ENCODE measurements at regions not wholly inside any gene's neighbourhood (a gene's known extent, or its start where the extent isn't known, plus 50 kb on each side); places are given as distances from the start of the nearest gene placed in this dataset.

DNA sequence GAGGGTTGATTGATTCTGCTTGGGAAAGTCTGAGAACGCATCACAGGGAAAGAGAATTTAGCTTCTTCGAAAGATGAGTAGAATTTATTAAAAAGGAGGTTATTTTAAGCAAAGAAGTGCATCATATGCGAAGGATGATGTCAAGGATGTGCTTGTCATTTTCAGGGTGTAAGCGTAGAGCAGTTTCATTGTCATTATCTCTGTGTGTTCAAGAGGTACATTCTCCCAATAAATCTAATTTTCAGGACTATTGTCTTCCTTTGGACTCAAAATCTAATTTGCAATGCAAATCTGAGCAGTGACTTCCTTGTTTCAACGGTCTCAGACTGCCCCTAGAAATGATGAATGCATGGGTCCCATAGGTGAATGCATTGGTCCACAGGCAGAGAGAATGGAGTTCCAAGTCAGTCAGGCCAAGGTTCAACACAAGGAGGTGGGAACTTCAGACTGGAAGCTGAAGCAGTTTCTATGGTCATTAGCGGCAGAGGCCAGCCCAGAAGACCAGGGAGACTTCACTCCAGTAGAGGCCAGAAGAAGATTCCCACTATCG lies 99.8 kb downstream of the CDC42EP3 start:
- CTCF ChIA-PET: no interaction called here
- ATAC-seq: no peak

DNA sequence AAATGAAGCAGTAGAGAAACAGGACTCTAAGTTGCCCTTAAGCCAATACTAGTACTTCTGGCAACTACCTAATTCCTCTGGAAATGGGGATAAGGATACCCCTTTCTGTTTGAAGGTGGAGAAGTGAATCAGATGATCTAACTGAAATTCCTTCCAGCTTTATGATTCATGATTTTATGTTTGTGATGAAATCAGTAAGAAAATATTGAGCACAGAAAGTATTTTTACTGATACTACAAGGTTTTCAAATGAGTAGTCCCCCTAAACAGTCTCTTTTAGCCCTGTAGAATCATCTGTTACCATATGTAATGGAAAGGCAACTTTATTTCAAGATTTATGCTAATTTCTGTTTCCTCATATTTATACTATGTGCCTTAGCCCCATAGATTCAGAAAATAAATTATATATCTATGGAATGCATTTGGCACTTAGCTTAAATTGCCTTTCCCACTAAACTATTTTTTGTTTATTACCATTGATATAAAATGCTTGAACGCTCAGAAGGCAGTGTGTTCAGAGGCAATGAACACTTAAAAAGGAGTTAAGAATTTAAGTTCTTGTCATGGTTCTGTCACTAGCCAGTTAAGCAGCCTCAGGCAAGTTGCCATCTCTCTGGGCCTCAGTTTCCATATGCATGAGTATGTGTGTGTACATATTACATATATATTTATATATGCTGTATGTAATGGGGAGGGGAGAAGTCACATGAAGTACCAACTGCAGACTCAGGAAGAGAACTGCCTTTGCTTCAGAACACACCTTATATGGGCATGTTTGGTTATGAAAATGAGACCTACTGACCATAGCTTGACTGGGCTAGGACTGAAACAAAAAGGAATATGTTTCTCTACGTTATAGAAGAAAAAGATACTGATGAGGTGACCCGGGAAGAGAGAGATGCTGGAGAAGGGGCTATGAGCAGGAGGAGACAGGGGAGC lies 97.7 kb downstream of the CDC42EP3 start:
- Mint-ChIP-seq H3K36me3 (no peaks in the 10 kb centered on the region), H3K27ac (no peak overlapping the region), H3K4me3 (no peak overlapping the region), H3K27me3 (ENCODE audit: low read depth) (no peaks in the 10 kb centered on the region), H3K9me3 (peaks cover 10% of the 10 kb centered on the region), H3K4me1 (no peaks in the 10 kb centered on the region)
- no peak for ATAC-seq
- POLR2A ChIA-PET: no interaction called here
- DNase-seq (ENCODE audit: low spot score): no peak
- CTCF ChIA-PET: no interaction called here
- TF ChIP-seq AFF4 (CRISPR knock-in tag; IDR thresholded peaks at IDR 0.05; ENCODE audit: borderline replicate concordance): no peak
- no peak for TF ChIP-seq CREB1 (CRISPR knock-in tag; IDR thresholded peaks at IDR 0.05)
- no peak for TF ChIP-seq ZNF425 (CRISPR knock-in tag; conservative IDR thresholded peaks at IDR 0.05)

More for the DNA sequence above, 99.8 kb downstream of the CDC42EP3 start:
- Mint-ChIP-seq H3K9me3 (peaks cover 9% of the 10 kb centered on the region), H3K4me1 (peaks cover 2% of the 10 kb centered on the region), H3K27ac (no peak overlapping the region), H3K36me3 (no peaks in the 10 kb centered on the region), H3K27me3 (ENCODE audit: low read depth) (no peaks in the 10 kb centered on the region), H3K4me3 (no peak overlapping the region)
- no peak for DNase-seq (ENCODE audit: low spot score)
- TF ChIP-seq E2F4 (CRISPR knock-in tag; IDR thresholded peaks at IDR 0.05; ENCODE audit: borderline replicate concordance, low read depth) (no peak), ESRRA (CRISPR knock-in tag; IDR thresholded peaks at IDR 0.05; ENCODE audit: borderline replicate concordance) (no peak), ZNF416 (CRISPR knock-in tag; IDR thresholded peaks at IDR 0.05) (no peak), TEAD4 (CRISPR knock-in tag; IDR thresholded peaks at IDR 0.05) (no peak), ARID4B (CRISPR knock-in tag; IDR thresholded peaks at IDR 0.05; ENCODE audit: borderline replicate concordance) (no peak), JUN (CRISPR knock-in tag; IDR thresholded peaks at IDR 0.05) (no peak), CBFB (CRISPR knock-in tag; IDR thresholded peaks at IDR 0.05; ENCODE audit: low read depth) (no peak)
- TF ChIP-seq, protein P1, sequence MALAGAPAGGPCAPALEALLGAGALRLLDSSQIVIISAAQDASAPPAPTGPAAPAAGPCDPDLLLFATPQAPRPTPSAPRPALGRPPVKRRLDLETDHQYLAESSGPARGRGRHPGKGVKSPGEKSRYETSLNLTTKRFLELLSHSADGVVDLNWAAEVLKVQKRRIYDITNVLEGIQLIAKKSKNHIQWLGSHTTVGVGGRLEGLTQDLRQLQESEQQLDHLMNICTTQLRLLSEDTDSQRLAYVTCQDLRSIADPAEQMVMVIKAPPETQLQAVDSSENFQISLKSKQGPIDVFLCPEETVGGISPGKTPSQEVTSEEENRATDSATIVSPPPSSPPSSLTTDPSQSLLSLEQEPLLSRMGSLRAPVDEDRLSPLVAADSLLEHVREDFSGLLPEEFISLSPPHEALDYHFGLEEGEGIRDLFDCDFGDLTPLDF (CRISPR knock-in tag; IDR thresholded peaks at IDR 0.05): no peak
- TF ChIP-seq, protein P2, sequence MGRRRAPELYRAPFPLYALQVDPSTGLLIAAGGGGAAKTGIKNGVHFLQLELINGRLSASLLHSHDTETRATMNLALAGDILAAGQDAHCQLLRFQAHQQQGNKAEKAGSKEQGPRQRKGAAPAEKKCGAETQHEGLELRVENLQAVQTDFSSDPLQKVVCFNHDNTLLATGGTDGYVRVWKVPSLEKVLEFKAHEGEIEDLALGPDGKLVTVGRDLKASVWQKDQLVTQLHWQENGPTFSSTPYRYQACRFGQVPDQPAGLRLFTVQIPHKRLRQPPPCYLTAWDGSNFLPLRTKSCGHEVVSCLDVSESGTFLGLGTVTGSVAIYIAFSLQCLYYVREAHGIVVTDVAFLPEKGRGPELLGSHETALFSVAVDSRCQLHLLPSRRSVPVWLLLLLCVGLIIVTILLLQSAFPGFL (CRISPR knock-in tag; IDR thresholded peaks at IDR 0.05; ENCODE audit: borderline replicate concordance): no peak
- POLR2A ChIA-PET: no interaction called here

Measured in WTC11 (cell line).